Fibroblast of lung (primary cell): ENCODE measurements at regions not wholly inside any gene's neighbourhood (a gene's known extent, or its start where the extent isn't known, plus 50 kb on each side); places are given as distances from the start of the nearest gene placed in this dataset.

ENCODE experiments used
- EZH2 ChIP-seq: IDR thresholded peaks from 2 replicates; pipeline ENCODE4 v1.5.1; 2012; ENCODE audit warnings: low read length, control low read depth, mild to moderate bottlenecking; ENCODE audit errors: missing control alignments
- TF ChIP-seq, protein P1 (sequence below), 2 donors: IDR thresholded peaks in 1 of 2; conservative IDR thresholded peaks in 1 of 2; 1 replicate in 1 of 2; 2 replicates in 1 of 2; pipeline ENCODE4 v1.5.1; 2011 to 2012; ENCODE audit warnings: low read length in 2 of 2, control low read depth in 1 of 2, inconsistent platforms in 1 of 2, low read depth in 1 of 2, mild to moderate bottlenecking in 1 of 2

GRCh38 chr7:90007831-90008230, 146.4 kb upstream of the STEAP1 start:
- TF ChIP-seq, protein P1, sequence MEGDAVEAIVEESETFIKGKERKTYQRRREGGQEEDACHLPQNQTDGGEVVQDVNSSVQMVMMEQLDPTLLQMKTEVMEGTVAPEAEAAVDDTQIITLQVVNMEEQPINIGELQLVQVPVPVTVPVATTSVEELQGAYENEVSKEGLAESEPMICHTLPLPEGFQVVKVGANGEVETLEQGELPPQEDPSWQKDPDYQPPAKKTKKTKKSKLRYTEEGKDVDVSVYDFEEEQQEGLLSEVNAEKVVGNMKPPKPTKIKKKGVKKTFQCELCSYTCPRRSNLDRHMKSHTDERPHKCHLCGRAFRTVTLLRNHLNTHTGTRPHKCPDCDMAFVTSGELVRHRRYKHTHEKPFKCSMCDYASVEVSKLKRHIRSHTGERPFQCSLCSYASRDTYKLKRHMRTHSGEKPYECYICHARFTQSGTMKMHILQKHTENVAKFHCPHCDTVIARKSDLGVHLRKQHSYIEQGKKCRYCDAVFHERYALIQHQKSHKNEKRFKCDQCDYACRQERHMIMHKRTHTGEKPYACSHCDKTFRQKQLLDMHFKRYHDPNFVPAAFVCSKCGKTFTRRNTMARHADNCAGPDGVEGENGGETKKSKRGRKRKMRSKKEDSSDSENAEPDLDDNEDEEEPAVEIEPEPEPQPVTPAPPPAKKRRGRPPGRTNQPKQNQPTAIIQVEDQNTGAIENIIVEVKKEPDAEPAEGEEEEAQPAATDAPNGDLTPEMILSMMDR (conservative IDR thresholded peaks at IDR 0.05 in 1 of 2, IDR thresholded peaks at IDR 0.05 in 1 of 2; ENCODE audit: low read depth in 1 of 2, low read length in 2 of 2) = no peak
- no peak for TF ChIP-seq EZH2
